Gastrocnemius medialis (tissue), 4 donors: ENCODE measurements at regions not wholly inside any gene's neighbourhood (a gene's known extent, or its start where the extent isn't known, plus 50 kb on each side); places are given as distances from the start of the nearest gene placed in this dataset.

Experiments
- ATAC-seq, 2 donors: fragments of 150-250 bp; one replicate each; pipeline ENCODE4 v1.9.1; 2016
- DNase-seq, 2 donors: peaks; one replicate each; pipeline ENCODE4 v3.0.0-alpha.2; 2019
- H3K27ac ChIP-seq, 4 donors: fragments of 200-600 bp; sonication (generic); 1 replicate in 1 of 4; 2 replicates in 3 of 4; pipeline ENCODE4 v1.5.1; 2016 to 2018; ENCODE audit warnings: mild to moderate bottlenecking in 2 of 4, moderate library complexity in 1 of 4
- H3K27me3 ChIP-seq, 3 donors: fragments of 200-600 bp; sonication (generic) in 2 of 3; 1 replicate in 1 of 3; 2 replicates in 2 of 3; pipeline versions ENCODE4 v1.5.1 to v1.6.0; 2016 to 2019; ENCODE audit warnings: mild to moderate bottlenecking in 1 of 3, moderate library complexity in 1 of 3
- H3K36me3 ChIP-seq, 2 donors: fragments of 200-600 bp; sonication (generic) in 1 of 2; one replicate each; pipeline ENCODE4 v1.5.1; 2017 to 2018
- H3K4me1 ChIP-seq, 2 donors: fragments of 200-600 bp; sonication (generic) in 1 of 2; one replicate each; pipeline ENCODE4 v1.5.1; 2016 to 2017; ENCODE audit warnings: mild to moderate bottlenecking in 2 of 2
- H3K4me3 ChIP-seq, 4 donors: fragments of 200-600 bp; sonication (generic) in 3 of 4; 1 replicate in 1 of 4; 2 replicates in 3 of 4; pipeline ENCODE4 v1.5.1; 2016 to 2019; ENCODE audit warnings: mild to moderate bottlenecking in 2 of 4
- H3K9me3 ChIP-seq, 3 donors: fragments of 200-600 bp; sonication (generic) in 2 of 3; 1 replicate in 1 of 3; 2 replicates in 2 of 3; pipeline ENCODE4 v1.5.1; 2016 to 2019
- POLR2A ChIP-seq, 2 donors: fragments of 450-650 bp; IDR thresholded peaks; one replicate each; pipeline ENCODE4 v1.6.1; 2017; ENCODE audit warnings: antibody characterized with exemption in 2 of 2, mild to moderate bottlenecking in 2 of 2, moderate library complexity in 2 of 2
- in situ Hi-C, 4 donors: fragments of 200-750 bp; cut with MboI; loops; one replicate each; pipeline versions ENCODE4 v1.15.0 to v1.8.0; 2017; ENCODE audit warnings: low sequenced_read_pairs in 4 of 4
- intact Hi-C: fragments of 100-400 bp; cut with DNase I; formaldehyde crosslinking; loops from one replicate; pipeline ENCODE4 v1.15.1; 2023; ENCODE audit warnings: low total_unique reads
- TF ChIP-seq, protein P1 (sequence below), 5 experiments: fragments of 450-650 bp in 3 of 5; fragments of 200-600 bp in 2 of 5; sonication (generic) in 2 of 5; IDR thresholded peaks in 4 of 5; conservative IDR thresholded peaks in 1 of 5; 1 replicate in 4 of 5; 2 replicates in 1 of 5; pipeline ENCODE4 v1.5.1; 2016 to 2019; ENCODE audit warnings: antibody characterized with exemption in 5 of 5, mild to moderate bottlenecking in 3 of 5, moderate library complexity in 3 of 5

- TF ChIP-seq, protein P1, sequence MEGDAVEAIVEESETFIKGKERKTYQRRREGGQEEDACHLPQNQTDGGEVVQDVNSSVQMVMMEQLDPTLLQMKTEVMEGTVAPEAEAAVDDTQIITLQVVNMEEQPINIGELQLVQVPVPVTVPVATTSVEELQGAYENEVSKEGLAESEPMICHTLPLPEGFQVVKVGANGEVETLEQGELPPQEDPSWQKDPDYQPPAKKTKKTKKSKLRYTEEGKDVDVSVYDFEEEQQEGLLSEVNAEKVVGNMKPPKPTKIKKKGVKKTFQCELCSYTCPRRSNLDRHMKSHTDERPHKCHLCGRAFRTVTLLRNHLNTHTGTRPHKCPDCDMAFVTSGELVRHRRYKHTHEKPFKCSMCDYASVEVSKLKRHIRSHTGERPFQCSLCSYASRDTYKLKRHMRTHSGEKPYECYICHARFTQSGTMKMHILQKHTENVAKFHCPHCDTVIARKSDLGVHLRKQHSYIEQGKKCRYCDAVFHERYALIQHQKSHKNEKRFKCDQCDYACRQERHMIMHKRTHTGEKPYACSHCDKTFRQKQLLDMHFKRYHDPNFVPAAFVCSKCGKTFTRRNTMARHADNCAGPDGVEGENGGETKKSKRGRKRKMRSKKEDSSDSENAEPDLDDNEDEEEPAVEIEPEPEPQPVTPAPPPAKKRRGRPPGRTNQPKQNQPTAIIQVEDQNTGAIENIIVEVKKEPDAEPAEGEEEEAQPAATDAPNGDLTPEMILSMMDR (IDR thresholded peaks at IDR 0.05 in 4 of 5, conservative IDR thresholded peaks at IDR 0.05 in 1 of 5) = no peak
- no peak for TF ChIP-seq POLR2A (IDR thresholded peaks at IDR 0.05)
- in situ Hi-C loops = no loop called here
- no peak for ATAC-seq
These were observed 611.0 kb downstream of the NSUN3 start for GRCh38 chr3:94673876-94674275.

GRCh38 chr3:94686208-94686607 lies 623.3 kb downstream of the NSUN3 start:
- Histone ChIP-seq H3K9me3 (no peaks in the 10 kb centered on the region), H3K4me1 (no peaks in the 10 kb centered on the region), H3K36me3 (no peaks in the 10 kb centered on the region), H3K27ac (no peak overlapping the region), H3K27me3 (no peaks in the 10 kb centered on the region), H3K4me3 (no peak overlapping the region)
- in situ Hi-C loops = no loop called here
- intact Hi-C loops = no loop called here
- TF ChIP-seq, protein P1 (IDR thresholded peaks at IDR 0.05 in 4 of 5, conservative IDR thresholded peaks at IDR 0.05 in 1 of 5) = no peak
- ATAC-seq (no peak), DNase-seq (no peak)

More at GRCh38 chr3:94673876-94674275, 611.0 kb downstream of the NSUN3 start:
- H3K4me3 ChIP-seq = no peak overlapping the region
- DNase-seq = no peak
- no peaks in the 10 kb centered on the region for H3K9me3 ChIP-seq
- no peaks in the 10 kb centered on the region for H3K36me3 ChIP-seq
- intact Hi-C loops = no loop called here
- H3K27me3 ChIP-seq = no peaks in the 10 kb centered on the region
- no peaks in the 10 kb centered on the region for H3K4me1 ChIP-seq
- no peak overlapping the region for H3K27ac ChIP-seq

DNA sequence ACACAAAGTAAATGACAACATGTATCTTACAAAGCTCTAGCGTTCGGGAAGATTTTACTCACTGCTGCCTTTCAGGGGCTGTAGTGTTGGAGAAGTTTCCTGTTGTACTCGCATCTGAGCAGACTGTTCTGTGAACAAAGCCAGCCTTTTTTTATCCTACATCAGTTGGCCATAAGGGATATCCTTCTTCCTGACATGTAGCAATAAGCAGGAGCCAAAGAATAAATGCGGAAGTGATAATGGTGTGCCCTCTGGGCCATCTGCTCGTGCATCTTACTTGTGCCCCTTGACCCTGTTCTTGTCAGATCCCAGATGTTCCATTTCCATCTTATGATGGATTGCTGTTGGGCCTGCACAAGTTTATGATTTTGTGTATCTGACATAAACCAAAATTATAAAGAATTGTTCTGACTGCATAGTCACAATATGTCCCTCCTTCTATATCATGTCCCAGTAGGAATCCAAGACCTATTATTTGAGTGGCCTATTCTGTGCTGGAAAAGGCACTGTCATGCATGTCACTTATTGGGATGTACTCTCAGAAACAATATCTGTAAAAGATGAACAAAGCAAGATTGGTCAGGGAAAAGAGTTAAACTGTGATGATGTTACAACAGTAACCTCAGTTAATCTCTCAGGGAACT lies 631.3 kb downstream of the NSUN3 start:
- in situ Hi-C loops = no loop called here
- no peak for ATAC-seq

GRCh38 chr3:94694894-94695293 lies 632.0 kb downstream of the NSUN3 start:
- in situ Hi-C loops (no loop called here), intact Hi-C loops (no loop called here)
- Histone ChIP-seq H3K27ac (no peak overlapping the region), H3K4me1 (no peaks in the 10 kb centered on the region), H3K36me3 (no peaks in the 10 kb centered on the region), H3K4me3 (no peak overlapping the region), H3K9me3 (no peaks in the 10 kb centered on the region), H3K27me3 (no peaks in the 10 kb centered on the region)
- ATAC-seq (no peak), DNase-seq (no peak)
- no peak for TF ChIP-seq POLR2A (IDR thresholded peaks at IDR 0.05)
- TF ChIP-seq, protein P1 (IDR thresholded peaks at IDR 0.05 in 4 of 5, conservative IDR thresholded peaks at IDR 0.05 in 1 of 5) = no peak

More for the DNA sequence above, 631.3 kb downstream of the NSUN3 start:
- TF ChIP-seq POLR2A (IDR thresholded peaks at IDR 0.05) = no peak
- TF ChIP-seq, protein P1 (IDR thresholded peaks at IDR 0.05 in 4 of 5, conservative IDR thresholded peaks at IDR 0.05 in 1 of 5) = no peak
- H3K27ac ChIP-seq = no peak overlapping the region
- H3K36me3 ChIP-seq = no peaks in the 10 kb centered on the region
- no peak for DNase-seq
- H3K4me3 ChIP-seq = no peak overlapping the region
- no peaks in the 10 kb centered on the region for H3K4me1 ChIP-seq
- no peaks in the 10 kb centered on the region for H3K9me3 ChIP-seq
- no peaks in the 10 kb centered on the region for H3K27me3 ChIP-seq
- intact Hi-C loops = no loop called here

DNA sequence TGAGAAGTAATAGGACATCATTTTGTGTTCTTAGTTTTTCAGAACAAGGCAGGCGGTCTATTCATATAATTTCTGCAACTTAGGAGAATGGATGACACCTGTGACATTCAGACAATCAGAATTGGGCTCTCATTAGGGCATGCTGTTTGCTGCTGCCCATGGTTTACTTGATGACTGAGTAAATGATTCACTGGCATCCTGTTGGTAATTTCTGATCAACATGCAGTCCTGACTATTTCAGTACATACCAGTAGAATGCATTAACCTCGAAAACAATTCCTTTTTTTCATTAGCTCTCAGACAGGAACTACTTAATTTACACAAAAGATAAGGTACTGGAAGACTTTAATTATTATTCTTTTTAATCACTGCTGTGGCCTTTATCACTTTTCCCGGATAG lies 641.6 kb downstream of the NSUN3 start:
- ATAC-seq (no peak), DNase-seq (no peak)
- Histone ChIP-seq H3K4me1 (no peaks in the 10 kb centered on the region), H3K36me3 (no peaks in the 10 kb centered on the region), H3K27me3 (no peaks in the 10 kb centered on the region), H3K4me3 (no peak overlapping the region), H3K27ac (no peak overlapping the region), H3K9me3 (no peaks in the 10 kb centered on the region)
- in situ Hi-C loops (no loop called here), intact Hi-C loops (no loop called here)
- TF ChIP-seq POLR2A (IDR thresholded peaks at IDR 0.05) = no peak
- TF ChIP-seq, protein P1 (IDR thresholded peaks at IDR 0.05 in 4 of 5, conservative IDR thresholded peaks at IDR 0.05 in 1 of 5) = no peak
